ENCODE measurements at regions not wholly inside any gene's neighbourhood (a gene's known extent, or its start where the extent isn't known, plus 50 kb on each side); places are given as distances from the start of the nearest gene placed in this dataset.
"Not testable (repeated sequence)": the region's sequence is repeated elsewhere in the genome, so short reads cannot be mapped to it uniquely, and the experiment has no call there.

DNA sequence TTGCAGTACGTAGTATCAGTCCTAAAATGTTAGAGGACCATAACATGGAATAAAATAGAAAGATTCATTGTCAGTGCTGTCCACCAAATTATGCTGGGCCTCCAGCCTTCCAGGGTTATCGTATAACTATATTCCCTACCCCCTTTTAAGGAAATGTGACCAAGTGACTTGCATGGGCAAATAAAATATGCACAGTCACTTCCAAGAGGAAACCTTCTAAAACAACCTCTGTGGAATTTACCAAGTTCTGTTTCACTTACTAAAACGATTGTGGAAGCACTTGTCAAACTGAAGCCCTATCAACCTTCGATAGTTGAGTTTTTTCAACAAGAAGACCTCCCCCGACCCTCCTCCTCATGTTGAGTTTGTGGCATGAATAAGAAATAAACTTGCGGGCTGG, 345.4 kb upstream of the C16orf82 start:
- Histone ChIP-seq H3K27me3 (ENCODE audit: insufficient read depth, insufficient read length) (no peaks in the 10 kb centered on the region), H3K9me3 (ENCODE audit: insufficient read depth, low read length) (no peaks in the 10 kb centered on the region; the same call in 1 of the 2 replicates), H3K4me3 (ENCODE audit: insufficient read length, low read depth) (no peak overlapping the region), H3K9ac (ENCODE audit: insufficient read length, low read depth) (no peak overlapping the region), H3K4me1 (ENCODE audit: insufficient read depth, insufficient read length) (no peaks in the 10 kb centered on the region), H3K36me3 (ENCODE audit: insufficient read depth, insufficient read length, low read length) (no peaks in the 10 kb centered on the region)
- TF ChIP-seq YY1 (IDR thresholded peaks at IDR 0.05; ENCODE audit: insufficient read depth, insufficient read length) (no peak), ZNF274 (IDR thresholded peaks at IDR 0.05; ENCODE audit: low read depth, low read length) (no peak), SUZ12 (IDR thresholded peaks at IDR 0.05; ENCODE audit: extremely low read depth, insufficient read depth, insufficient read length) (no peak)
- DNase-seq (ENCODE audit: low read depth, low spot score) = no peak

DNA sequence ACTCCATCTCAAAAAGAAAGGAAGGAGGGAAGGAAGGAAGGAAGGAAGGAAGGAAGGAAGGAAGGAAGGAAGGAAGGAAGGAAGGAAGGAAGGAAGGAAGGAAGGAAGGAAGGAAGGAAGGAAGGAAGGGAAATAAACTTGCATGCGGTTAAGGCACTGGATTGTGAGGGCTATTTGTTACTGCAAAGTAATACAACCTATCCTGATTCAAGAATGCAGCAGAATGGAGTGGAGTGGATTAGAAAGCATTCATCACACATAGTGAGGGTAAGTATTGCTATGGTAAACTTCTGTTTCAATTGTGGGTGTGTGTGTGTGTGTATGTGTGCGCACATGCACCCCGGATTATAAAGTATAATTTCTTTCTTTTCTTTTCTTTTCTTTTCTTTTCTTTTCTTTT, 344.8 kb upstream of the C16orf82 start:
- not testable (repeated sequence) for H3K27me3 ChIP-seq (ENCODE audit: insufficient read depth, insufficient read length); H3K9me3 ChIP-seq (ENCODE audit: insufficient read depth, low read length); H3K9ac ChIP-seq (ENCODE audit: insufficient read length, low read depth); DNase-seq (ENCODE audit: low read depth, low spot score); H3K4me1 ChIP-seq (ENCODE audit: insufficient read depth, insufficient read length); H3K36me3 ChIP-seq (ENCODE audit: insufficient read depth, insufficient read length, low read length); H3K4me3 ChIP-seq (ENCODE audit: insufficient read length, low read depth)

DNA sequence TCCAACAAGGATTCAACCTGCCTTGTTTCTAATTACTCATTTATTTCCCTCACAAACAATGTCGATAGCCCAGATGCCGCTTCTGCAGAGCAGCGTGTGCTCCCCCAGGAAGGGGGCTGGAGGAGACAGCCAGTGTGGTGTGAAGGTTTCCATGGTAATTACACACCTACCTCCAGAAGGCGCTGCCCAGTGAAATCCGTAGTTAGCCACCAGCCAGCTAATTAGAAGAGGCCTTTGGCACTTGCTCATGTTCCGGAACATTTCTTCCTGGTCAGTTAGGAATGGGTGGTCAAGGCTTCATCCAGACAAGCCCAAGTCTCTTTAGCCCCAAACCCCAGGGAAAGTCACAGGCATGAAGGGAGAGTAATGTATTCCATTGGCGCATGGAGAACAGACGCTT, 342.5 kb upstream of the C16orf82 start:
- Histone ChIP-seq H3K9ac (ENCODE audit: insufficient read length, low read depth) (no peak overlapping the region), H3K36me3 (ENCODE audit: insufficient read depth, insufficient read length, low read length) (no peaks in the 10 kb centered on the region), H3K9me3 (ENCODE audit: insufficient read depth, low read length) (no peaks in the 10 kb centered on the region; the same call in 1 of the 2 replicates), H3K4me3 (ENCODE audit: insufficient read length, low read depth) (no peak overlapping the region), H3K4me1 (ENCODE audit: insufficient read depth, insufficient read length) (no peaks in the 10 kb centered on the region), H3K27me3 (ENCODE audit: insufficient read depth, insufficient read length) (no peaks in the 10 kb centered on the region)
- no peak for DNase-seq (ENCODE audit: low read depth, low spot score)
- TF ChIP-seq YY1 (IDR thresholded peaks at IDR 0.05; ENCODE audit: insufficient read depth, insufficient read length) = no peak
- no peak for TF ChIP-seq SUZ12 (IDR thresholded peaks at IDR 0.05; ENCODE audit: extremely low read depth, insufficient read depth, insufficient read length)
- no peak for TF ChIP-seq ZNF274 (IDR thresholded peaks at IDR 0.05; ENCODE audit: low read depth, low read length)

DNA sequence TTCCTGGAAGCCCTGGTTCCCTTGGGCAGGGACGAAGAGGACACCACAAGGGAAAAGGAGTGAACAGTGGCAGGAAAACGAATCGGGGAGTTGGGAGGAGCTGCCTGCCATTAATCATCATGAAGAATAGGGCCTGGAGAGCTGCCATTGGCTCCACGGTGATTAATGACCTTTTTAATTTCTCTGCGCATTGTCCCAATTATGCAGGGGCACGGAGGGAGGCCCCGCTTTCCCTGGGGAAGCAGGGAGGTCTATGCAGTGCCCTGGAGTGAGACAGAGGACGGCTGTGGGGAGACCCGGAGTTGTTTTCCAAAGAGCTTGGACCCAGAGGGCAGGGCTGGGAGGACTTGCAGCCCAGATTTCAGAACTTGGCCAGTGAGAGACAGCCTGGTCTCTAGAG, 338.9 kb upstream of the C16orf82 start:
- no peaks in the 10 kb centered on the region for H3K4me1 ChIP-seq (ENCODE audit: insufficient read depth, insufficient read length)
- H3K27me3 ChIP-seq (ENCODE audit: insufficient read depth, insufficient read length) = no peaks in the 10 kb centered on the region
- DNase-seq (ENCODE audit: low read depth, low spot score) = no peak
- no peak for TF ChIP-seq SUZ12 (IDR thresholded peaks at IDR 0.05; ENCODE audit: extremely low read depth, insufficient read depth, insufficient read length)
- TF ChIP-seq YY1 (IDR thresholded peaks at IDR 0.05; ENCODE audit: insufficient read depth, insufficient read length) = no peak
- no peak for TF ChIP-seq ZNF274 (IDR thresholded peaks at IDR 0.05; ENCODE audit: low read depth, low read length)
- no peak overlapping the region for H3K9ac ChIP-seq (ENCODE audit: insufficient read length, low read depth)
- H3K4me3 ChIP-seq (ENCODE audit: insufficient read length, low read depth) = no peak overlapping the region
- H3K36me3 ChIP-seq (ENCODE audit: insufficient read depth, insufficient read length, low read length) = no peaks in the 10 kb centered on the region
- no peaks in the 10 kb centered on the region; the same call in 1 of the 2 replicates for H3K9me3 ChIP-seq (ENCODE audit: insufficient read depth, low read length)

GRCh38 chr16:26729951-26730541, 336.7 kb upstream of the C16orf82 start:
- H3K27me3 ChIP-seq (ENCODE audit: insufficient read depth, insufficient read length) = no peaks in the 10 kb centered on the region
- no peak overlapping the region for H3K9ac ChIP-seq (ENCODE audit: insufficient read length, low read depth)
- DNase-seq (ENCODE audit: low read depth, low spot score) = no peak
- no peaks in the 10 kb centered on the region for H3K4me1 ChIP-seq (ENCODE audit: insufficient read depth, insufficient read length)
- no peaks in the 10 kb centered on the region for H3K9me3 ChIP-seq (ENCODE audit: insufficient read depth, low read length)
- no peak overlapping the region for H3K4me3 ChIP-seq (ENCODE audit: insufficient read length, low read depth)
- no peak for TF ChIP-seq YY1 (IDR thresholded peaks at IDR 0.05; ENCODE audit: insufficient read depth, insufficient read length)
- TF ChIP-seq SUZ12 (IDR thresholded peaks at IDR 0.05; ENCODE audit: extremely low read depth, insufficient read depth, insufficient read length) = no peak
- TF ChIP-seq ZNF274 (IDR thresholded peaks at IDR 0.05; ENCODE audit: low read depth, low read length) = no peak
- no peaks in the 10 kb centered on the region for H3K36me3 ChIP-seq (ENCODE audit: insufficient read depth, insufficient read length, low read length)

GRCh38 chr16:26731729-26732128, 335.0 kb upstream of the C16orf82 start:
- H3K4me3 ChIP-seq (ENCODE audit: insufficient read length, low read depth) = no peak overlapping the region
- H3K9me3 ChIP-seq (ENCODE audit: insufficient read depth, low read length) = no peaks in the 10 kb centered on the region
- no peaks in the 10 kb centered on the region for H3K27me3 ChIP-seq (ENCODE audit: insufficient read depth, insufficient read length)
- no peak for DNase-seq (ENCODE audit: low read depth, low spot score)
- no peaks in the 10 kb centered on the region for H3K36me3 ChIP-seq (ENCODE audit: insufficient read depth, insufficient read length, low read length)
- no peaks in the 10 kb centered on the region for H3K4me1 ChIP-seq (ENCODE audit: insufficient read depth, insufficient read length)
- TF ChIP-seq SUZ12 (IDR thresholded peaks at IDR 0.05; ENCODE audit: extremely low read depth, insufficient read depth, insufficient read length) (no peak), ZNF274 (IDR thresholded peaks at IDR 0.05; ENCODE audit: low read depth, low read length) (no peak), YY1 (IDR thresholded peaks at IDR 0.05; ENCODE audit: insufficient read depth, insufficient read length) (no peak)
- no peak overlapping the region for H3K9ac ChIP-seq (ENCODE audit: insufficient read length, low read depth)

DNA sequence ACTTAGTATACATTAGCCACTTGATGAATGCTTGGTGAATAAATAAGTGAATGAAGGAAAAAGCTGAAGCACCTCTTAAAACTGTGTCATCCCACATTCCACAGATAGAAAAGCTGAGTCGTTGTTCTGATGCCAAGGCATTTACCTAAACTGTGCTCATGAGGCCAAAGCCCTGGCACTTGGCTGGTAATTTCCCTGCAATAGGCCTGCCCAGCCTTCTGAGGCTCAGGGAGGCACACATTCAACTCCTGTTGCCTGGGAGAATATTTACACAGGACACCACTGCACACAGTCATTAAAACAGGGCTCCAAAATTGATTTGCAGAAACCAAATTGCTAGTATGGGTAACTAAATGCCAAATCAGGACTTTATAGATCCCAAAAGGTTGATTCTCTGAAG, 333.0 kb upstream of the C16orf82 start:
- Histone ChIP-seq H3K9ac (ENCODE audit: insufficient read length, low read depth) (no peak overlapping the region), H3K4me3 (ENCODE audit: insufficient read length, low read depth) (no peak overlapping the region), H3K4me1 (ENCODE audit: insufficient read depth, insufficient read length) (no peaks in the 10 kb centered on the region), H3K36me3 (ENCODE audit: insufficient read depth, insufficient read length, low read length) (no peaks in the 10 kb centered on the region), H3K9me3 (ENCODE audit: insufficient read depth, low read length) (no peaks in the 10 kb centered on the region), H3K27me3 (ENCODE audit: insufficient read depth, insufficient read length) (no peaks in the 10 kb centered on the region)
- DNase-seq (ENCODE audit: low read depth, low spot score) = no peak
- TF ChIP-seq SUZ12 (IDR thresholded peaks at IDR 0.05; ENCODE audit: extremely low read depth, insufficient read depth, insufficient read length) = no peak
- no peak for TF ChIP-seq YY1 (IDR thresholded peaks at IDR 0.05; ENCODE audit: insufficient read depth, insufficient read length)
- TF ChIP-seq ZNF274 (IDR thresholded peaks at IDR 0.05; ENCODE audit: low read depth, low read length) = no peak

DNA sequence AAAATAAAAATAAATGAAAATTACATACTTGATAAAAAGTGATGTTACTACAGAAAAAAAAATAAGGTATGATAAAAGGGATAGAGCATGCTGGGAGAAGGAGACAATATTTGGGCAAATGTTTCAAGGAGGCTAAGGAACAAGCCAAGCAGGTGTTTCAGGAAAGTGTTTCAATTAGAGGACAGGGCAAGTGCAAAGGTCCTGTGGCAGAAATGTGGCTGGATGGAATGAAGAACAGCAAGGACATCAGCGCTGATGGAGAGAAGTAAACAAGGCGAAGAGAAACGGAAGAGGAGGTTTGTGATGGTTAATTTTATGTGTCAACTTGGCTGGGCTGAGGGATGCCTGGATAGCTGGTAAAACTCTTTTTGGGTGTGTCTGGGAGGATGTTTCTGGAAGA, 331.2 kb upstream of the C16orf82 start:
- no peak overlapping the region for H3K4me3 ChIP-seq (ENCODE audit: insufficient read length, low read depth)
- no peak overlapping the region for H3K9ac ChIP-seq (ENCODE audit: insufficient read length, low read depth)
- no peaks in the 10 kb centered on the region for H3K9me3 ChIP-seq (ENCODE audit: insufficient read depth, low read length)
- no peaks in the 10 kb centered on the region for H3K36me3 ChIP-seq (ENCODE audit: insufficient read depth, insufficient read length, low read length)
- DNase-seq (ENCODE audit: low read depth, low spot score) = no peak
- TF ChIP-seq ZNF274 (IDR thresholded peaks at IDR 0.05; ENCODE audit: low read depth, low read length) (no peak), SUZ12 (IDR thresholded peaks at IDR 0.05; ENCODE audit: extremely low read depth, insufficient read depth, insufficient read length) (no peak), YY1 (IDR thresholded peaks at IDR 0.05; ENCODE audit: insufficient read depth, insufficient read length) (no peak)
- no peaks in the 10 kb centered on the region for H3K27me3 ChIP-seq (ENCODE audit: insufficient read depth, insufficient read length)
- no peaks in the 10 kb centered on the region for H3K4me1 ChIP-seq (ENCODE audit: insufficient read depth, insufficient read length)

Measured in NT2/D1 (cell line).